Pons (tissue), 1 donor: ENCODE measurements at regions not wholly inside any gene's neighbourhood (a gene's known extent, or its start where the extent isn't known, plus 50 kb on each side); places are given as distances from the start of the nearest gene placed in this dataset.
A peak's percentile ranks its signal among the peaks of the same experiment; 100 is the strongest.

Experiments used
- DNase-seq: peaks from one replicate; pipeline ENCODE4 v3.0.0-alpha.2; 2016; ENCODE audit warnings: low spot score

- DNase-seq, result no peak
Measured at GRCh38 chrY:15404551-15404950, 880.2 kb downstream of the NLGN4Y start.

- no peak for DNase-seq
Measured at GRCh38 chrY:15415165-15415564, 890.8 kb downstream of the NLGN4Y start.

- DNase-seq, result no peak
Measured at GRCh38 chrY:15418613-15419012, 894.3 kb downstream of the NLGN4Y start.

- peak; percentile 19 for DNase-seq
Measured at GRCh38 chrY:15424665-15425132, 900.4 kb downstream of the NLGN4Y start.

- no peak for DNase-seq
Measured at GRCh38 chrY:15440021-15440695, 915.8 kb downstream of the NLGN4Y start.

GRCh38 chrY:15440696-15441408 lies 916.5 kb downstream of the NLGN4Y start:
- DNase-seq, result no peak

GRCh38 chrY:15441878-15442277 lies 917.5 kb downstream of the NLGN4Y start:
- DNase-seq, result no peak

GRCh38 chrY:15445871-15446270 lies 921.5 kb downstream of the NLGN4Y start:
- no peak for DNase-seq

GRCh38 chrY:15446861-15447260 lies 922.5 kb downstream of the NLGN4Y start:
- no peak for DNase-seq

GRCh38 chrY:15447959-15448358 lies 923.6 kb downstream of the NLGN4Y start:
- DNase-seq, result no peak

- DNase-seq, result no peak
Measured at GRCh38 chrY:15455133-15455937, 931.0 kb downstream of the NLGN4Y start.

GRCh38 chrY:15455980-15456469 lies 931.7 kb downstream of the NLGN4Y start:
- peak; percentile 8 for DNase-seq

GRCh38 chrY:15456491-15456890 lies 932.2 kb downstream of the NLGN4Y start:
- DNase-seq, result no peak

- no peak for DNase-seq
Measured at GRCh38 chrY:15457682-15458081, 933.4 kb downstream of the NLGN4Y start.

GRCh38 chrY:15458426-15458825 lies 934.1 kb downstream of the NLGN4Y start:
- no peak for DNase-seq

- DNase-seq, result no peak
Measured at GRCh38 chrY:15465880-15466279, 941.6 kb downstream of the NLGN4Y start.

- peak; percentile 1 for DNase-seq
Measured at GRCh38 chrY:15466891-15467290, 942.6 kb downstream of the NLGN4Y start.

GRCh38 chrY:15468091-15468490 lies 943.8 kb downstream of the NLGN4Y start:
- DNase-seq, result no peak

GRCh38 chrY:15471371-15471770 lies 947.0 kb downstream of the NLGN4Y start:
- DNase-seq, result no peak

- no peak for DNase-seq
Measured at GRCh38 chrY:15478348-15478963, 954.1 kb downstream of the NLGN4Y start.

GRCh38 chrY:15500536-15500935 lies 976.2 kb downstream of the NLGN4Y start:
- no peak for DNase-seq

GRCh38 chrY:15501181-15501580 lies 976.9 kb downstream of the NLGN4Y start:
- DNase-seq, result no peak
